ENCODE measurements at regions not wholly inside any gene's neighbourhood (a gene's known extent, or its start where the extent isn't known, plus 50 kb on each side); places are given as distances from the start of the nearest gene placed in this dataset.

DNA sequence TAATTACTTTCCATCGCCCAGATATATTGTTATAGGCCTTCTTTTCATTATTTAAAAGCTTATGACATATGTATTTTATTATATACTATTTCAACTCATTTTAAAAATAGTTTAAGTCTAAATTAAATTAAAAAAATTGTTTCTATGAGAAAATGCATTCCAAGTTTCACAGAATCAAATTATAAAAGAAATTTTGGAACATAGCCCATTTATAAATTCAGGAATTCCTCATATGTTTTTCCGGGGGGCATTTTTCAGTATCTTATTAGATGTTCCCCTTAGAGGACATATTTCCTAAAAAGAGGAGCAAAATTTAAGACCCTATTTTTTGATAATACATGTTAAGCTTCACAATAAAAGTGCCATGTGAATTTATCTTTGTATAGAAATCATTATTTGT is 119.9 kb upstream of the ATP2B1 start:
- TF ChIP-seq MYC (IDR thresholded peaks at IDR 0.05; ENCODE audit: low read depth, low read length), result no peak
- H3K9ac ChIP-seq (replicated peaks; ENCODE audit: extremely low read depth, insufficient read depth, low read length), result no peak overlapping the region
- dilution Hi-C loops (cut with MboI; ENCODE audit: extremely low pct_ligation_motif_present, low sequenced_read_pairs), result no loop called here
- ChIA-PET POLR2A (no interaction called here), CTCF (no interaction called here)
- no peaks in the 10 kb centered on the region for H3K27me3 ChIP-seq (ENCODE audit: control insufficient read depth in 2 of 2, insufficient read depth in 2 of 2, low read length in 2 of 2)
- H3K27ac ChIP-seq (ENCODE audit: insufficient read depth, low read depth, low read length), result no peak overlapping the region
- H3K4me3 ChIP-seq (replicated peaks in 1 of 3; ENCODE audit: insufficient read depth in 1 of 3, low read depth in 1 of 3, low read length in 3 of 3), result no peak overlapping the region
- H3K4me2 ChIP-seq (ENCODE audit: insufficient read depth, low read length), result no peak overlapping the region
- no peak for FAIRE-seq
- DNase-seq (ENCODE audit: low read depth, low spot score), result no peak
- BruUV-seq (replicated peaks), result no TSS peak
- no peaks in the 10 kb centered on the region for H4K20me1 ChIP-seq (replicated peaks; ENCODE audit: control insufficient read depth, extremely low read depth, insufficient read depth, low read length)
- intact Hi-C loops (cut with micrococcal nuclease), result loop anchor here (5.0 kb wide), 1 partner anchor 119 kb away; no protein-coding TSS in a partner anchor
- no peaks in the 10 kb centered on the region for H3K79me2 ChIP-seq (ENCODE audit: control insufficient read depth, insufficient read depth, low read length)
- H3K9me1 ChIP-seq (replicated peaks; ENCODE audit: control insufficient read depth, extremely low read depth, insufficient read depth, low read length), result no peaks in the 10 kb centered on the region
- no peak overlapping the region for H2AFZ ChIP-seq (ENCODE audit: low read depth, low read length)
- H3K36me3 ChIP-seq (ENCODE audit: control insufficient read depth in 2 of 2, extremely low read depth in 1 of 2, insufficient read depth in 2 of 2, low read length in 2 of 2), result no peaks in the 10 kb centered on the region
- no peaks in the 10 kb centered on the region for H3K9me3 ChIP-seq (replicated peaks; ENCODE audit: control insufficient read depth, insufficient read depth, low read length)
- H3K4me1 ChIP-seq (ENCODE audit: control insufficient read depth, extremely low read depth, insufficient read depth, low read length), result no peaks in the 10 kb centered on the region

DNA sequence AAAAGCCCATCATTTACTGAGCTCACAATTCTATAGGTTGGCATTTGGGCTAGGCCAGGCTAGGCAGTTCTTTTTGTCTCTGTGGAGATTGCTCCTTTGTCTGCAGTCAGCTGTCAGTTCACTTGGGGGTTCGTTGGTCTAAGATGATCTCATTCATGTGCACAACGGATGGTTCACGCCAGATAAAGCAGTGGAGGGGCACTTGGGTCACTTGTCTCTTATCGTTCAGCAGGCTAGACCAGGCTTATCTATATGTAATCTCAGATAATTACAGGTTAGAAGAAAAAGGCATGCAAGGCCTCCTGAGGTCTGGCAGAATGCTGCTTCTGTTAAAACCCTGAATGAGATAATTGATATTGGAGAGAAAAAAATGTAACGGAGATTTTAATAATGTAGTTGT is 119.0 kb upstream of the ATP2B1 start:
- dilution Hi-C loops (cut with MboI; ENCODE audit: extremely low pct_ligation_motif_present, low sequenced_read_pairs), result no loop called here
- FAIRE-seq, result no peak

More for the DNA sequence above, 119.0 kb upstream of the ATP2B1 start:
- Histone ChIP-seq H3K4me3 (replicated peaks in 1 of 3; ENCODE audit: insufficient read depth in 1 of 3, low read depth in 1 of 3, low read length in 3 of 3) (no peak overlapping the region), H3K36me3 (ENCODE audit: control insufficient read depth in 2 of 2, extremely low read depth in 1 of 2, insufficient read depth in 2 of 2, low read length in 2 of 2) (no peaks in the 10 kb centered on the region), H3K9ac (replicated peaks; ENCODE audit: extremely low read depth, insufficient read depth, low read length) (no peak overlapping the region), H3K27ac (ENCODE audit: insufficient read depth, low read depth, low read length) (no peak overlapping the region), H3K4me1 (ENCODE audit: control insufficient read depth, extremely low read depth, insufficient read depth, low read length) (no peaks in the 10 kb centered on the region), H2AFZ (ENCODE audit: low read depth, low read length) (no peak overlapping the region), H3K4me2 (ENCODE audit: insufficient read depth, low read length) (no peak overlapping the region), H3K9me3 (replicated peaks; ENCODE audit: control insufficient read depth, insufficient read depth, low read length) (no peaks in the 10 kb centered on the region), H4K20me1 (replicated peaks; ENCODE audit: control insufficient read depth, extremely low read depth, insufficient read depth, low read length) (no peaks in the 10 kb centered on the region), H3K9me1 (replicated peaks; ENCODE audit: control insufficient read depth, extremely low read depth, insufficient read depth, low read length) (no peaks in the 10 kb centered on the region), H3K27me3 (ENCODE audit: control insufficient read depth in 2 of 2, insufficient read depth in 2 of 2, low read length in 2 of 2) (no peaks in the 10 kb centered on the region), H3K79me2 (ENCODE audit: control insufficient read depth, insufficient read depth, low read length) (no peaks in the 10 kb centered on the region)
- ChIA-PET CTCF (interaction anchor here (1.3 kb wide), 1 partner anchor 11 kb away, joined by 3 read pairs; no protein-coding TSS in a partner anchor), POLR2A (no interaction called here)
- no peak for TF ChIP-seq POLR2AphosphoS5 (IDR thresholded peaks at IDR 0.05; ENCODE audit: insufficient read depth, low read depth, low read length)
- no peak for TF ChIP-seq POLR2A (IDR thresholded peaks at IDR 0.05; ENCODE audit: low read depth, low read length)
- TF ChIP-seq, protein P1, sequence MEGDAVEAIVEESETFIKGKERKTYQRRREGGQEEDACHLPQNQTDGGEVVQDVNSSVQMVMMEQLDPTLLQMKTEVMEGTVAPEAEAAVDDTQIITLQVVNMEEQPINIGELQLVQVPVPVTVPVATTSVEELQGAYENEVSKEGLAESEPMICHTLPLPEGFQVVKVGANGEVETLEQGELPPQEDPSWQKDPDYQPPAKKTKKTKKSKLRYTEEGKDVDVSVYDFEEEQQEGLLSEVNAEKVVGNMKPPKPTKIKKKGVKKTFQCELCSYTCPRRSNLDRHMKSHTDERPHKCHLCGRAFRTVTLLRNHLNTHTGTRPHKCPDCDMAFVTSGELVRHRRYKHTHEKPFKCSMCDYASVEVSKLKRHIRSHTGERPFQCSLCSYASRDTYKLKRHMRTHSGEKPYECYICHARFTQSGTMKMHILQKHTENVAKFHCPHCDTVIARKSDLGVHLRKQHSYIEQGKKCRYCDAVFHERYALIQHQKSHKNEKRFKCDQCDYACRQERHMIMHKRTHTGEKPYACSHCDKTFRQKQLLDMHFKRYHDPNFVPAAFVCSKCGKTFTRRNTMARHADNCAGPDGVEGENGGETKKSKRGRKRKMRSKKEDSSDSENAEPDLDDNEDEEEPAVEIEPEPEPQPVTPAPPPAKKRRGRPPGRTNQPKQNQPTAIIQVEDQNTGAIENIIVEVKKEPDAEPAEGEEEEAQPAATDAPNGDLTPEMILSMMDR (IDR thresholded peaks at IDR 0.05; ENCODE audit: extremely low read depth in 1 of 2, insufficient read depth in 1 of 2, low read depth in 1 of 2, low read length in 2 of 2), result no peak
- TF ChIP-seq FOS (IDR thresholded peaks at IDR 0.05; ENCODE audit: borderline replicate concordance, insufficient read depth, low read length), result no peak
- TF ChIP-seq GATA2 (IDR thresholded peaks at IDR 0.05; ENCODE audit: insufficient read depth, insufficient read length, low read depth, low read length), result no peak
- TF ChIP-seq, protein P2, sequence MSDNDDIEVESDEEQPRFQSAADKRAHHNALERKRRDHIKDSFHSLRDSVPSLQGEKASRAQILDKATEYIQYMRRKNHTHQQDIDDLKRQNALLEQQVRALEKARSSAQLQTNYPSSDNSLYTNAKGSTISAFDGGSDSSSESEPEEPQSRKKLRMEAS (IDR thresholded peaks at IDR 0.05; ENCODE audit: insufficient read depth, insufficient read length), result no peak
- no peak for TF ChIP-seq MYC (IDR thresholded peaks at IDR 0.05; ENCODE audit: low read depth, low read length)
- TF ChIP-seq JUN (IDR thresholded peaks at IDR 0.05; ENCODE audit: borderline replicate concordance, insufficient read depth, insufficient read length, low read depth), result no peak
- TF ChIP-seq EZH2 (IDR thresholded peaks at IDR 0.05; ENCODE audit: borderline replicate concordance, low read depth, low read length, severe bottlenecking), result no peak
- intact Hi-C loops (cut with micrococcal nuclease), result loop anchor here (5.0 kb wide), 1 partner anchor 120 kb away; no protein-coding TSS in a partner anchor
- no peak for DNase-seq (ENCODE audit: low read depth, low spot score)
- no TSS peak for BruUV-seq (replicated peaks)
